Spinal cord (tissue), 9 donors: ENCODE measurements at regions not wholly inside any gene's neighbourhood (a gene's known extent, or its start where the extent isn't known, plus 50 kb on each side); places are given as distances from the start of the nearest gene placed in this dataset.
A peak's percentile ranks its signal among the peaks of the same experiment; 100 is the strongest.
"Not testable (repeated sequence)": the region's sequence is repeated elsewhere in the genome, so short reads cannot be mapped to it uniquely, and the experiment has no call there.

Experiments
- DNase-seq, 6 donors: peaks; one replicate each; pipeline versions ENCODE4 v3.0.0 to v3.0.0-alpha.2; 2013 to 2015; ENCODE audit warnings: low spot score in 6 of 6, low read depth in 4 of 6
- H3K27ac ChIP-seq: one replicate; pipeline ENCODE4 v1.5.1; 2013; ENCODE audit warnings: low read depth, low read length, control low read depth
- H3K27me3 ChIP-seq: one replicate; pipeline ENCODE4 v1.6.1; 2013; ENCODE audit warnings: low read length; ENCODE audit not compliant: control insufficient read depth, insufficient read depth
- H3K36me3 ChIP-seq: one replicate; pipeline ENCODE4 v1.6.1; 2013; ENCODE audit warnings: low read length; ENCODE audit not compliant: control insufficient read depth, insufficient read depth
- H3K4me1 ChIP-seq: one replicate; pipeline ENCODE4 v1.6.1; 2013; ENCODE audit warnings: low read length; ENCODE audit not compliant: control insufficient read depth, insufficient read depth
- H3K4me3 ChIP-seq: one replicate; pipeline ENCODE4 v1.5.1; 2013; ENCODE audit warnings: low read depth, low read length, control low read depth
- H3K9me3 ChIP-seq: one replicate; pipeline ENCODE4 v1.6.1; 2013; ENCODE audit warnings: low read length; ENCODE audit not compliant: control insufficient read depth, insufficient read depth
- WGBS: methylation state at CpG from one replicate; pipeline ENCODE4 v1.1.5; 2013; ENCODE audit warnings: missing lambda C conversion rate; ENCODE audit not compliant: insufficient coverage; 5-methylcytosine and 5-hydroxymethylcytosine counted together
- donor health status: healthy.

- Histone ChIP-seq H3K27me3 (no peaks in the 10 kb centered on the region), H3K4me1 (no peaks in the 10 kb centered on the region), H3K27ac (no peak overlapping the region), H3K4me3 (no peak overlapping the region), H3K9me3 (no peaks in the 10 kb centered on the region), H3K36me3 (no peaks in the 10 kb centered on the region)
- peak in 2 of 6 donors; percentile 45 to 67 for DNase-seq
- WGBS: no CpG with 5 or more reads among the region's 4 CpGs
Measured at GRCh38 chr11:87463486-87464102, 425.9 kb downstream of the TMEM135 start.

GRCh38 chr11:87462171-87462570 is 424.4 kb downstream of the TMEM135 start:
- Histone ChIP-seq H3K4me1 (no peaks in the 10 kb centered on the region), H3K27ac (no peak overlapping the region), H3K27me3 (no peaks in the 10 kb centered on the region), H3K36me3 (no peaks in the 10 kb centered on the region), H3K9me3 (no peaks in the 10 kb centered on the region), H3K4me3 (no peak overlapping the region)
- WGBS: 100% methylated on average over 1 of the region's 1 CpG
- no peak for DNase-seq

GRCh38 chr11:87460842-87461637 is 423.3 kb downstream of the TMEM135 start:
- H3K36me3 ChIP-seq: no peaks in the 10 kb centered on the region
- no peak overlapping the region for H3K4me3 ChIP-seq
- H3K27me3 ChIP-seq: no peaks in the 10 kb centered on the region
- H3K9me3 ChIP-seq: no peaks in the 10 kb centered on the region
- no peaks in the 10 kb centered on the region for H3K4me1 ChIP-seq
- no peak overlapping the region for H3K27ac ChIP-seq
- no peak for DNase-seq
- WGBS: 100% methylated on average over 2 of the region's 4 CpGs

GRCh38 chr11:87460279-87460678 is 422.5 kb downstream of the TMEM135 start:
- Histone ChIP-seq H3K9me3 (no peaks in the 10 kb centered on the region), H3K27ac (no peak overlapping the region), H3K27me3 (no peaks in the 10 kb centered on the region), H3K4me1 (no peaks in the 10 kb centered on the region), H3K4me3 (no peak overlapping the region), H3K36me3 (no peaks in the 10 kb centered on the region)
- DNase-seq: peak in 1 of 6 donors; percentile 77
- no CpG with 5 or more reads among the region's 1 CpG for WGBS

- Histone ChIP-seq H3K4me1 (no peaks in the 10 kb centered on the region), H3K27ac (no peak overlapping the region), H3K9me3 (no peaks in the 10 kb centered on the region), H3K36me3 (no peaks in the 10 kb centered on the region), H3K27me3 (no peaks in the 10 kb centered on the region), H3K4me3 (no peak overlapping the region)
- DNase-seq: no peak
- 71% methylated on average over 1 of the region's 3 CpGs for WGBS
Measured at GRCh38 chr11:87459351-87459750, 421.6 kb downstream of the TMEM135 start.

GRCh38 chr11:87456499-87456898 is 418.8 kb downstream of the TMEM135 start:
- Histone ChIP-seq H3K9me3 (no peaks in the 10 kb centered on the region), H3K4me3 (no peak overlapping the region), H3K36me3 (no peaks in the 10 kb centered on the region), H3K27me3 (no peaks in the 10 kb centered on the region), H3K27ac (no peak overlapping the region), H3K4me1 (no peaks in the 10 kb centered on the region)
- WGBS: 94% methylated on average over 1 of the region's 1 CpG
- DNase-seq: no peak

GRCh38 chr11:87455180-87455579 is 417.4 kb downstream of the TMEM135 start:
- H3K27me3 ChIP-seq: no peaks in the 10 kb centered on the region
- peaks cover 3% of the 10 kb centered on the region for H3K4me1 ChIP-seq
- no CpG with 5 or more reads among the region's 3 CpGs for WGBS
- no peak overlapping the region for H3K27ac ChIP-seq
- no peak for DNase-seq
- H3K4me3 ChIP-seq: no peak overlapping the region
- no peaks in the 10 kb centered on the region for H3K9me3 ChIP-seq
- H3K36me3 ChIP-seq: no peaks in the 10 kb centered on the region

GRCh38 chr11:87454241-87454640 is 416.5 kb downstream of the TMEM135 start:
- peak in 2 of 6 donors; percentile 7 to 88 for DNase-seq
- WGBS: no CpG with 5 or more reads among the region's 1 CpG
- Histone ChIP-seq H3K9me3 (no peaks in the 10 kb centered on the region), H3K4me1 (peaks cover 3% of the 10 kb centered on the region), H3K27me3 (no peaks in the 10 kb centered on the region), H3K4me3 (no peak overlapping the region), H3K36me3 (no peaks in the 10 kb centered on the region), H3K27ac (no peak overlapping the region)

- Histone ChIP-seq H3K4me1 (peaks cover 3% of the 10 kb centered on the region), H3K36me3 (no peaks in the 10 kb centered on the region), H3K27me3 (no peaks in the 10 kb centered on the region), H3K27ac (no peak overlapping the region), H3K4me3 (no peak overlapping the region), H3K9me3 (no peaks in the 10 kb centered on the region)
- DNase-seq: no peak
- 90% methylated on average over 5 of the region's 5 CpGs for WGBS
Measured at GRCh38 chr11:87453531-87454089, 415.9 kb downstream of the TMEM135 start.

- H3K9me3 ChIP-seq, H3K27me3 ChIP-seq, DNase-seq, H3K36me3 ChIP-seq, H3K27ac ChIP-seq, H3K4me1 ChIP-seq, H3K4me3 ChIP-seq: not testable (repeated sequence)
- no CpG with 5 or more reads among the region's 2 CpGs for WGBS
Measured at GRCh38 chr11:87452025-87452424, 414.3 kb downstream of the TMEM135 start.
